ENCODE measurements at regions not wholly inside any gene's neighbourhood (a gene's known extent, or its start where the extent isn't known, plus 50 kb on each side); places are given as distances from the start of the nearest gene placed in this dataset.

GRCh38 chr1:30514137-30514654 lies 209.2 kb downstream of the MATN1 start:
- TF ChIP-seq SIN3A (IDR thresholded peaks at IDR 0.05; ENCODE audit: borderline replicate concordance, insufficient read depth, low read length) (no peak), TAF1 (IDR thresholded peaks at IDR 0.05; ENCODE audit: borderline replicate concordance, insufficient read depth, low read length) (no peak), FOXP2 (optimal IDR thresholded peaks at IDR 0.05; ENCODE audit: borderline replicate concordance, extremely low read depth, extremely low read length, insufficient read depth) (no peak), REST (IDR thresholded peaks at IDR 0.05; ENCODE audit: insufficient read depth in 1 of 2, low read depth in 2 of 2, low read length in 2 of 2) (no peak), POLR2AphosphoS5 (IDR thresholded peaks at IDR 0.05; ENCODE audit: low read depth, low read length) (no peak)

GRCh38 chr1:30513396-30514136 lies 209.8 kb downstream of the MATN1 start:
- TF ChIP-seq TAF1 (IDR thresholded peaks at IDR 0.05; ENCODE audit: borderline replicate concordance, insufficient read depth, low read length), result no peak

- TF ChIP-seq POLR2AphosphoS5 (IDR thresholded peaks at IDR 0.05; ENCODE audit: low read depth, low read length) (no peak), FOXP2 (optimal IDR thresholded peaks at IDR 0.05; ENCODE audit: borderline replicate concordance, extremely low read depth, extremely low read length, insufficient read depth) (no peak), SIN3A (IDR thresholded peaks at IDR 0.05; ENCODE audit: borderline replicate concordance, insufficient read depth, low read length) (no peak), TAF1 (IDR thresholded peaks at IDR 0.05; ENCODE audit: borderline replicate concordance, insufficient read depth, low read length) (no peak), REST (IDR thresholded peaks at IDR 0.05; ENCODE audit: insufficient read depth in 1 of 2, low read depth in 2 of 2, low read length in 2 of 2) (no peak)
Observed at GRCh38 chr1:30512914-30513265, 210.5 kb downstream of the MATN1 start.

GRCh38 chr1:30511991-30512913 lies 211.1 kb downstream of the MATN1 start:
- TF ChIP-seq SIN3A (IDR thresholded peaks at IDR 0.05; ENCODE audit: borderline replicate concordance, insufficient read depth, low read length) (no peak), TAF1 (IDR thresholded peaks at IDR 0.05; ENCODE audit: borderline replicate concordance, insufficient read depth, low read length) (no peak)

GRCh38 chr1:30511563-30511962 lies 211.8 kb downstream of the MATN1 start:
- no peak for TF ChIP-seq FOXP2 (optimal IDR thresholded peaks at IDR 0.05; ENCODE audit: borderline replicate concordance, extremely low read depth, extremely low read length, insufficient read depth)
- no peak for TF ChIP-seq REST (IDR thresholded peaks at IDR 0.05; ENCODE audit: insufficient read depth in 1 of 2, low read depth in 2 of 2, low read length in 2 of 2)
- TF ChIP-seq SIN3A (IDR thresholded peaks at IDR 0.05; ENCODE audit: borderline replicate concordance, insufficient read depth, low read length), result no peak
- TF ChIP-seq TAF1 (IDR thresholded peaks at IDR 0.05; ENCODE audit: borderline replicate concordance, insufficient read depth, low read length), result no peak
- no peak for TF ChIP-seq POLR2AphosphoS5 (IDR thresholded peaks at IDR 0.05; ENCODE audit: low read depth, low read length)

- TF ChIP-seq TAF1 (IDR thresholded peaks at IDR 0.05; ENCODE audit: borderline replicate concordance, insufficient read depth, low read length) (no peak), FOXP2 (optimal IDR thresholded peaks at IDR 0.05; ENCODE audit: borderline replicate concordance, extremely low read depth, extremely low read length, insufficient read depth) (no peak), REST (IDR thresholded peaks at IDR 0.05; ENCODE audit: insufficient read depth in 1 of 2, low read depth in 2 of 2, low read length in 2 of 2) (no peak), POLR2AphosphoS5 (IDR thresholded peaks at IDR 0.05; ENCODE audit: low read depth, low read length) (no peak), SIN3A (IDR thresholded peaks at IDR 0.05; ENCODE audit: borderline replicate concordance, insufficient read depth, low read length) (no peak)
Observed at GRCh38 chr1:30511106-30511505, 212.3 kb downstream of the MATN1 start.

Measured in PFSK-1 (cell line).